Muscle of arm (tissue), 1 donor: ENCODE measurements at regions not wholly inside any gene's neighbourhood (a gene's known extent, or its start where the extent isn't known, plus 50 kb on each side); places are given as distances from the start of the nearest gene placed in this dataset.
"Not testable (repeated sequence)": the region's sequence is repeated elsewhere in the genome, so short reads cannot be mapped to it uniquely, and the experiment has no call there.

Source experiments
- DNase-seq: peaks from one replicate; pipeline ENCODE4 v3.0.0-alpha.2; 2013

DNA sequence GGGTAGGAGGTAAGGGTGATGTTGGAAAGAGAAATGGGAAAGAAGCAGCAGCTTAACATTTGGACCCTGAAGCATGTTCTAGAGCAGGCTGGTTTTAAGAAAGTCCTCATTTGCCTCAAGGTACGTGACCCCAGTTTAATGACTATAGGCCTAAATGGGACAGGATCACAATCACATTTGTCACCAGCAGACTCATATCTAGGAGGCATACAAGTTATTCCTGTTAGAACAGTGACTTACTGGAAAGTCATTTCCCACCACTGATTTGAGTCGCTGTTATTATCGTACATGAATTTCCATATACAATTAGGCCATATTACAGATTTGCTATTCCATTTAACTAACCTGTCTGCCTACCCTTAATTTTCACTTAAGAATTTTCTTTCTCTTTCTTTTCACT lies 326.1 kb downstream of the DAD1 start:
- no peak for DNase-seq

DNA sequence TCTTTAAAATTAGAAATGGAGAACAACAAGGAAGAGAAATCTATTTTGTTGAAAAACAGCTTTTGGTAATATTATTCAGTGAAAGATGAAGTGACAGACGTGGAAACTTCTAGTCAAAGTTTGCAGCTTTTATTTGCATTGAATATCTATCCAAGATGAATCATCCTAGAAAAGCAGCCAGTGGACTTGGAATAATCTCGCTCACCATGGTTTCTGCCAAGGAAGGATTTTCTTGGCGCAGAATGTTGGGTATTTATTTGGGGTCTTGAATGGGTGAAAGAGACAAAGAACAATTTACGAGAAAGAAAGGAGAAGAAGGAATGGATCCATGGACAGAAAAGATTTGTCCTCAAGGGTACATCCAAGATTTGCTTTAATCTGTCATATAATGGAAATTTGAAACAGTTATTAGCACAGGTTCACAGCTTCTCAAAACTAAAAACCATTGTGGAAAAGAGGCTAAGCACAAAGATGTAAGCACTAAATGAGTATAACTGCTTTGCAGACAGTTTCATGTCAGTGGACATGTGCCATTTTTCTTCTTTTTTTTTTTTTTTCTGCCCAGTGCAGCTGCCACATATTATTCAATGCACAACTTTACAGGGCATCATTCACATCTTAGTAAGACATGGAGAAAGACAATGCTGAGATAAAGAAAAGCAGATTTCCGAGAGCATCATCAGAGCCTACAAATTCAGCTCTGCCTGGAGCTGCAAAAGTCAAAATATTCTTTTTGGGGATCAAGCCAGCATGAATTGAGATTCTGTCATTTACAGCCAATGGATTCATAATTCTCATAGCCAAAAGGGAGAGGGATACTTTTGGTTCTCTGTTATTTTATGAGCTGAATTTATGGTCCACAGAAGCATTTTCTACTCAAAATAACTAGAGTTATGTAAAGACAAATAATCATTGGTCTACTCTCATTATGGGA lies 333.7 kb downstream of the DAD1 start:
- DNase-seq: peak; percentile 77

DNA sequence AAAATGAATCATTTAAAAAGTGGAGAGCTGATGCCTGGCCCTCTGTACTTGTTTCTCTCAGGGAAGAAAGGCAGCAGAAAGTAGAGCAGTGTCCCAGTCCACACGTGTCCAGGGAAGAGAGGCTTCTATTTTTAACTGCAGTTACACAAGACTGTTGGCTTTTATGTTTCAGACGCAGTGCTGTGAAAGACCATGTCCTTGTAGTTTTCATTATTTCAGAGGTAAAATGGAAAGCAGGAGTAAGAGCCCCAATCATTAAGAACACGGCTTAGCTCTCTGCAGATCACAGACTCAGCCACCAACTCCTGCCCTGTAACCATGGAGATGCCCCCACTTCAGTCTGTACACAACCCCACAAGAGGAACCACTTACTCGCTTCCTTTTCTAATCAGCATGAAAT lies 336.3 kb downstream of the DAD1 start:
- peak; percentile 66 for DNase-seq

DNA sequence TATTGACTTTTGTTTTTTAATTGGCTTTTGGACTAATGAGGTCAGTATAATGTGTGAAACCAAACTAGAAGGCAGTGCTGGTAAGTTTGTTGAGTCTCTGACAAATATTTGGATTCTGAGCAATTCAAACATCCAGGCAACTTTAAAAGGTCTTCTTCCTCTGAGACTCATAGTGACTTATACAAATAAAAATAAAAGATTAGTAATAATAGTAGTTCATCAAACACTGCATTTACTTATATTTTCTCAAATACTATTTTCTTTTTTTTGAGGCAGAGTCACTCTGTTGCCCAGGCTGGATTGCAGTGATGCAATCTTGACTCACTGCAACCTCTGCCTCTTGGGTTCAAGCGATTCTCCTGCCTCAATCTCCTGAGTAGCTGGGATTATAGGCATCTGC lies 337.9 kb downstream of the DAD1 start:
- DNase-seq: no peak

DNA sequence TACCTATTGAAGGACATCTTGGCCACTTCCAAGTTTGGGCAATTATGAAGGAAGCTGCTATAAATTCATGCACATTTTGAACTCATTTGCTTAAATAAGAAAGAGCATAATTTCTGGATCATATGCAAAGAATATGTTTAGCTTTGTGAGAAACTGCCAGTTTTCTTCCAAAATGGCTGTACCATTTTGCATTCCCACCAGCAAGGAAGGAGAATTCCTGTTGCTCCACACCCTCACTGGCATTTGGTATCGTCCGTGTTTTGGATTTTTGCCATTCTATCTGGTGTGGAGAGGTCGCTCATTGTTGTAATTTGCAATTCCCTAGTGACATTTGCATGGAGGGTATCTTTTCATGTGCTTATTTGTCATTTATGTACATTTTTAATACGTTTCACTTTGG lies 339.3 kb downstream of the DAD1 start:
- DNase-seq: no peak

DNA sequence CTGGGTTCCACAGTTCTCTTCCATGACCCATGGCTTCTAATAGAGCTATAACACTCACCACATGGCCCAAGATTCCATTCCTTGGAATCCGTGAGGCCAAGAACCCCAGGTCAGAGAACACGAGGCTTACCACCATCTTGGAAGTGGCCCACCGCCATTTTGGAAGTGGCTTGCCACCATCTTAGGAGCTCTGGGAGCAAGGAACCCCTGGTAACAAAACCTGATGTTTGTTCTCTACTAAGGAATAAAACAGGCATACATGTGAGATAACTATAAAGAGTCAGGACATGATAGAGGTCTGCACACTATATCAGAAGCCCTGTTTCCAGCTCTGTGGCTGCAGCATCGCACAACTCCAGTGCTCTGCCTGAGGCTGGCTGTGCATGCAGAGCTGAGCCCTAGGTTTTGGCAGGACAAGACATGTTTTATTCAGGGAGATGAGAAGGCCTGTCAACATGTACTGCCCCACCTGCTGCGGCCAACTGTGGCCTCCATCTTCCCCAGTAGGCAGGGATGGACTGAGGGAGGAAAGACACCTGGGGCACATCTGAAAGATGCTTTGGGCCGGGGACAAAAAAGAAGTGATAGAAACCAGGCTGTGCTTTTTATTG lies 344.9 kb downstream of the DAD1 start:
- DNase-seq: no peak

DNA sequence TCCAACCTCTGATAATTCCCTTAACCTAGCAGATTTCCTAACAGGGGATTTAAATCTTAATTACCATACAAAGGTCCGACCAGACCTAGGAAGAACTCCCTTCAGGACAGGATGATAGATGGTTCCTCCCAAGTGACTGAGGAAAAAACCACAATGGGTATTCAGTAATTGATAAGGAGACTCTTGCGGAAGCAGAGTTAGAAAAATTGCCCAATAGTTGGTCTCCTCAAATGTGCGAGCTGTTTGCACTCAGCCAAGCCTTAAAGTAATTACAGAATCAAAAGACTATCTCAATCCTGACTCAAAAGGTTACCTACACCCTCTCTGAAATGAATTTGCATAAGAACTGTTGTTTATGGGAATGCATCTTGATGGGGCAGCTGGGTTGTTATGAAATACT lies 350.7 kb downstream of the DAD1 start:
- DNase-seq: not testable (repeated sequence)

DNA sequence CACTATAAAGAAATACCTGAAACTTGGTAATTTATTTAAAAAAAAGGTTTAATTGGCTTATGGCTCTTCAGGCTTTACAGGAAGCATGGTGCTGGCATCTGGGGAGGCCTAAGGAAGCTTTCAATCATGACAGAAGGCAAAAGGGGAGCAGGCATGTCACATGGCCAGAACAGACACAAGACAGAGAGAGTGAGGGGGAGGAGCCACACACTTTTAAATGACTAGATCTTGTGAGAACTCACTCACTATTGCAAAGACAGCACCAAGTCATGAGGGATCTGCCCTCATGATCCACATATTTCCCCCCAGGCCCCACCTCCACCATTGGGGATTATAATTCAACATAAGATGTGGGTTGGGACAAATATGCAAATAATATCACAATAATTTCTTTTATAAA lies 355.6 kb downstream of the DAD1 start:
- no peak for DNase-seq

DNA sequence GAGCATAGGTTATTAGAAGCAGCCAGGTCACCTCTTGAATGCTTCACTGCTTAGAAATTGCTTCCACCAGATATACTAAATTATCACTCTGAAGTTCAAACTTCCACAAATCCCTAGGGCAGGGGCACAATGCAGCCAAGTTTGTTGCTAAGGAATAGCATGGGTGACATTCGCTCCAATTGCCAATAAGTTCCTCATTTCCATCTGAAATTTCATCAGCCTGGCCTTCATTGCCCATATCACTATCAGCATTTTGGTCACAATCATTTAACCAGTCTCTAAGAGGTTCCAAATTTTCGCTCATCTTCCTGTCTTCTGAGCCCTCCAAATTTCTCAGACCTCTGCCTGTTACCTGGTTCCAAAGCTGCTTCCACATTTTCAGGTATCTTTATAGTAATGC lies 356.1 kb downstream of the DAD1 start:
- DNase-seq: no peak

DNA sequence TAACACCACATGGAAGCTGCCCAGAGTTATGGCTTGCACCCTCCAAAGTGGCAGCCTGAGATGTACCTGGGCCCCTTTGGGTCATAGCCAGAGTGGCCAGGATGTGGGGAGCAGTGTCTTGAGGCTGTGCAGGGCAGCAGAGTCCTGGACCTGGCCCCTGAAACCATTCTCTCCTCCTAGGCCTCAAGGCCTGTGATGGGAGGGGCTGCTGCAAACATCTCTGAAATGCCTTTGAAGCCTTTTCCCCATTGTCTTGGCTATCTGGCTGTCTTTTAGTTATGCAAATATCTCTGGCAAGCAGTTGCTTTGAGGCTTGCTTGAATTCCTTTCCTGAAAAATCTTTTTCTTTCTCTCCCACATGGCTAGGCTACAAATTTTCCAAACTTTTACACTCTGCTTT lies 356.5 kb downstream of the DAD1 start:
- DNase-seq: no peak

DNA sequence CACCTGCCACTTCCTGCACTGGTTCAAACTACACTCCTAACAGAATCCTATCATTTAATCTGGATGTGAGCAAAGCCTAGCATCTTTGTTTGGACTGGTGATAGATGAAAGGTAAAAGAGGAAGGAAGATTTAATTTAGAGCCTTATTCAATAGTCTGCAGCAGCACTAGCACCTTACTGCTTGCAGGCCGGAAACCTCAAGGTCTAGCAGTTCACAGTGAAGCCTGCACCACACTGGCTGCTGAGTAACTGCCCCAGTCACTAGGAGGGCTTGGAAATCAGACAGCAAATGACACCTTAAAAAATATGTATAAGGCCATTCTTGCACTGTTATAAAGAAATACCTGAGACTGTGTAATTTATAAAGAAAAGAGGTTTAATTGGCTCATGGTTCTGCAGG lies 358.0 kb downstream of the DAD1 start:
- DNase-seq: no peak

DNA sequence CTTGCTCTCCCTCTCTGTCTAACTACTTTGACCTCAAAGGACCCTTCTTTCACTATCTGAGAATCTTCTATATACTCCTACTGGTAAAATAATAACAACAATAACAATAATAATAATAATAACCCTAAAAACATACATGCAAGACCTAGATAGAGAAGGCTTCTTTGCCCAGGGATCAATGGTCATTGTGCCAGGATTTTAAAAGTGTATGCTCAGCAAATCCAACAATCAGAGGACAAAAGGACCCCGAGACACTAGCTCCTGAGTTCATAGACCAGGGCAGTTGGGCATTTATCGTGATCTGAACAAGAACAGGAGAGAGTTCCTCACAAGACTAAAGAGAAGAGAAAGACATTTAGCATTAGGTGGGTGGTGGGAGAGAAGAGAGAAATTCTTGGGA lies 358.5 kb downstream of the DAD1 start:
- DNase-seq: no peak

DNA sequence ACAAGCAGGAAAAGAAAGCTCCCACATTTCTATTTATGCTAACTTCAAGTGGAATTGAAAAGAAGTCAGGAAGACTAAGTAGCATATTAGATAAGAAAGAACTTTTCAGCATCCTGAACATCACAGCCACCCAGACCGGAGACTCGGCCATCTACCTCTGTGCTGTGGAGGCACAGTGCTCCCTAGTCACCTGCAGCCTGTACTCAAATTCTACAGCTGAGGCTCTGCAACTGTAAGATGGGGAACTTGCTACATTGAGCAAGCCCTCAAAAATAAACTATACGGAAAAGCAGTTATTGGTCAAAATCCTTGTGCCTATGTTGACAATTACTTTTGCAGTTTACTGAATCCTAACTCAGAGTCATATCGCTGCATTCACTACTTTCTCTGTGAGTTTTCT lies 361.9 kb downstream of the DAD1 start:
- DNase-seq: no peak

DNA sequence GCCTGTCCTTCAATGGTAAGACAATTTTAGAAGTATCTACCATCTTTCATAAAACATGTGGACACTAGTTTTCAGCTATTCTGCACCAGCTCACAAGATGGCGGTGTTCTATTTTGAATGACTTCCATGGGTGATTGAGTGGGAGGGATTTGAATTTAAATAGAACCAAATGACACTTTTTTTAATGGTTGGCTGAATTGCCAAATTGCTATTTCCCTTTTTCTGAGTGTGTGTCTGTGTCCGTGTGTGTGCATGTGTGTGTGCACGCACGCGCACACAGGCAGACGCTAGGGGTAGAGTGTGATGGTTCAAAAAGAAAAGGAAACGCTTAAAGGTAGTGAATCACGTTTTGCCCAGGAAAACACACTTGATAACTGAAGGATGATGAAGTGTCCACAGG lies 362.6 kb downstream of the DAD1 start:
- DNase-seq: peak; percentile 26

DNA sequence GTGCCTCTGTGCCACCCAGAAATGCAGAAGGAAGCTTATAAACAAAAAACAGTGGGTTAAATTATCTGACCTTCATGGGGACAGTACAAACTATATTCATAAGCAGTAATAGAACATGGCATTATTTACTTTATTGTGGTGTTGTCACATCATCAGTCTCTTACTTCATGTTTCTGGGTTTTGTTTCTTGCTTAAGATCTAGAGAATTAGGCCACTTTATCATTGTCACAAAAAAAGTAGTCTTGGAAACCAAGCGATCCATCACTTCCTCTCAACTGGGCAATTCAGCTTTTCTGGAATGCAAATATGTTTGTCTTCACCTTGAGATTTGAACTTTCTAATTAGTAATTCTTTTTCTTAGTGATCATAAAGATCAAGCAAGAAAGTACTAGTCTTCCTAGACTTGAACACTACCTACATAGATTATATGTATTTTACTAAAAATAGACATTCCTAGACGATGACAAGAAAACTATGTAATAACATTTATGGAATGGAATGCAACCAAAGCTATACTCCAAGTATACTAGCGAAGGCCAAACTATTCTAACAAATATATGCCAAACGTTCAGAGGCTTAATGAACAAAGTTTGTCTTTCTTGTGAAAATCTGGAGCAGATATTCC lies 363.4 kb downstream of the DAD1 start:
- peak; percentile 18 for DNase-seq

DNA sequence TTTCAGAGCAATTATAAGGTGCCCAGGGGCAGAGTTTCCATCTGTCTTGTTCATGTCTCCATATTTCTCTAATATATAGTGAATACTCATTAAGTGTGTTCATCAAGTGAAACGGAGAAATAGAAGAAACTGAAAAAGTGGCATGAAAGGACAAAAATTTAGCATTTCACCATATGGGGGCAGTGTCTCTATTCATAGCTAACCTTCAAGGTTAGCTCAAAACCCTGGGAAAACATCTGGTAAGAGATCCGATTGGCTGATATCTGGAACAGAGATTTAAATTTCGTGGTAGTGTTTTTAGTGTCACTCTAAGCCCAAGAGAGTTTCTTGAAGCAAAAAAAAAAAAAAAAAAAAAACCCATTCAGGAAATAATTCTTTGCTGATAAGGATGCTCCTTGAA lies 367.5 kb downstream of the DAD1 start:
- DNase-seq: peak; percentile 35

DNA sequence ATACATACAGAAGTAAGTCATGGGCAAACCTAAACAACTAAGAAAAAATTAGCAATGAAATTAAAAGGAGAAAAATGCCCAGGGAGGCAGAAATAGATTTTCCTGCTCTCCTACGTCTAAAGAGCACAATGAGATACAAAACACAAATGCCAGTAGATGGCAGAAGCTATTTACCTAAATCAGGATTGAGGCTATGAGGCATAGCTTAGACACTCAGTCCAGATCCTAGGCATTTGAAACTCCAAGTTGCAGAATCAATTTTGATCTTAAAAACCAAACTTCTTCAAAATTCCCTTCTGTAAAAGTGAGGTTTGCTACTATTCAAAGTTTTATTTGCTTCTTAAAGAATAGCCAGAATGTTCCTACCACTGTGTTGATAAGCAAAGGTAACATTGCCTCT lies 368.6 kb downstream of the DAD1 start:
- no peak for DNase-seq

DNA sequence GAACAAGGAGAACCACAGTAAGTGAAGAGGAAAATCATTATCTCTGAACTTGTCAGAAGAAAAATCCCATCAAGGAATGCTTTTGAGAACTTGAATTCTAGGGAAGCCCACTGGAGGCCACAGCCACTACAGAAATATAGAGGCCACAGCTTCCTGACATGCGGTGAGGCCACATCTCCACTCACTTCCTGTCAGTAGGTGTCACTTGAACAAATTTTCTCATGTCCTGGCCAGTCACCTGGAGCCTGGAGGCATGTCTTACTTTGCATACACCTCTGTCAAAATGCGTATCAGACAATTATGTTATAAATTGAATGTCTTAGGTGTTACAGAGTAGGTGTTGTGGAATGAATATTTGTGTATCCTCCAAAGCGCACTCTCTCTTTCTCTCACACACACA lies 370.3 kb downstream of the DAD1 start:
- no peak for DNase-seq

DNA sequence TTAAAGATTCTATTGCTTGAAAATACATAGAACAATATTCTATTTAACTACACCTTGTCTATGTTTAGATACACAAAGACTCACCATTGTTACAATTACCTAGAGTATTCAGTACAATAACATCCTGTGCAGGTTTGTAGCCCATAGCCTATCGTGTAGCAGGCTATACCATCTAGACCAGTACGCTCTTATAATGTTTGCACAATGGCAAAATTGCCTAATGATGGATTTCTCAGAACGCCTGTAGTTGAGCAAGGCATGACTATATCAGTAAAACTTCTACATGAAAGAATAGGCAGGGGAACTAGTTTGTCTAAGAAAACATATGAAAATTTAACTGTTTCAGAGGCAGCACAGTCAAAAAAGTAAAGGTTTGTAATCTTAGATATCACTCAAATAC lies 375.9 kb downstream of the DAD1 start:
- DNase-seq: no peak

DNA sequence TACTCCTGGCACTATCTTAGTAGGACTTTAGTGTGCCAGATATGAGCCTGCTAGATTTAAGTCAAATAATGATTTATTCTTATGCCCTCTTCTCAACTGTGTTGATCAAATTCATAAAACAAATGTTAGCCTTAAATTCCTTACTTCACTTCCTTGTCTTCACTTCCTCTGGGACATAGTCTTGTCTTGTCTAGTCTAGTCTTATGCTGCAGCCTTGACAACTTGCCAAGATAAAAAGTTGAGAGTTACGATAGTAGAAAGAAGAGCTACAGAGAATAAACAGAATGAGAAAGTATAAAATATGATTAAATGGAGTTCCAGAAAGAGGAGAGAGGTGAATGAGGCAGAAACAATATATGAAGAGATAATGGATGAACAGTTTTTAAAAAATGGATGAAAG lies 378.1 kb downstream of the DAD1 start:
- DNase-seq: no peak

DNA sequence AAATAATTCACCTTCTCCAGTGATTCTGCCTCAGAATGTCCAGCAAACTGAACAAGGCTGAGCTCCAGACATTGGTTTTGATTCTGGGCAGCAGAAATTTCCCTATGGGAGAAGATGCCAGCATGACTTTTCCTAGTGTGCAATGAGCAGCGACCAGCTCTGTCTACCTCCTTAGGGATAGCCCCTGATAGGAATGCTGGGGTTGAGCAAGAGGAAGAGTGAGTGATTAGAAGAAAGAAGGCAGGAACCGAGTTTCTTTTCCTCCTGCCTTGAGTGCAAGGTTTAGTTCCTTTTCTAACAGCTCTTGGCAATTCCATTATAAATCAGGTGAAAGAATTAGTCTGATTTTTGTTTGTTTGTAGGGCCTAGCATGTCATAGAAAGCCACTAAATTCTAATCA lies 379.0 kb downstream of the DAD1 start:
- no peak for DNase-seq

DNA sequence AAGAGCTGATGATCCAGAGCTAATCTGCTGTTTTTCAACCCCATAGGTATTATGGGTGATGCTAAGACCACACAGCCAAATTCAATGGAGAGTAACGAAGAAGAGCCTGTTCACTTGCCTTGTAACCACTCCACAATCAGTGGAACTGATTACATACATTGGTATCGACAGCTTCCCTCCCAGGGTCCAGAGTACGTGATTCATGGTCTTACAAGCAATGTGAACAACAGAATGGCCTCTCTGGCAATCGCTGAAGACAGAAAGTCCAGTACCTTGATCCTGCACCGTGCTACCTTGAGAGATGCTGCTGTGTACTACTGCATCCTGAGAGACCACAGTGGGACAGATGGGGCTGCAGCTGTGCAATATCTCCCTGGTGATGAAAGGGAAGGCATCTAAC lies 386.0 kb downstream of the DAD1 start:
- no peak for DNase-seq

DNA sequence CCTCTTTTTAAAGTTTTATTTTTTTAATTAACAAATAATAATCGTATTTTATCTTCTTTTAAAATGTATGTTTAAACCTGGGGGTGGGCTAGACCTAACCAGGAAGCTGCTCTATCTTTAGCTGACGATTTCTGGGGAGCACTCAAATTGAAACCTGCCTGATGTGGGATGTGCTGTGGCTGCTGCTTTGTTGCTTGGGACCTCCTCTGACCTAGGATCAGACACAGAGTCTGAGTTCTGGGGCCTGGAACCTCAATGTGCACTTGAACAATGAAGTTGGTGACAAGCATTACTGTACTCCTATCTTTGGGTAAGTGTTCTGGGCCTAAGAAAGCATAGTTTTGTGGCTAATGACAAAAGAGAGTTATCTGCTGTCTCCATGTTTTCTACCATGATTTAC lies 386.7 kb downstream of the DAD1 start:
- DNase-seq: no peak
